Hepatocyte (in vitro differentiated cells): ENCODE measurements at regions not wholly inside any gene's neighbourhood (a gene's known extent, or its start where the extent isn't known, plus 50 kb on each side); places are given as distances from the start of the nearest gene placed in this dataset.

Experiments used
- EZH2 ChIP-seq: fragments of 200-600 bp; sonication (generic); IDR thresholded peaks from 2 replicates; pipeline ENCODE4 v1.6.1; 2016; ENCODE audit warnings: antibody characterized with exemption, mild to moderate bottlenecking, borderline replicate concordance
- TF ChIP-seq, protein P1 (sequence below): fragments of 200-600 bp; sonication (generic); IDR thresholded peaks from 2 replicates; pipeline ENCODE4 v1.5.1; 2016; ENCODE audit warnings: antibody characterized with exemption, mild to moderate bottlenecking; ENCODE audit not compliant: poor library complexity

DNA sequence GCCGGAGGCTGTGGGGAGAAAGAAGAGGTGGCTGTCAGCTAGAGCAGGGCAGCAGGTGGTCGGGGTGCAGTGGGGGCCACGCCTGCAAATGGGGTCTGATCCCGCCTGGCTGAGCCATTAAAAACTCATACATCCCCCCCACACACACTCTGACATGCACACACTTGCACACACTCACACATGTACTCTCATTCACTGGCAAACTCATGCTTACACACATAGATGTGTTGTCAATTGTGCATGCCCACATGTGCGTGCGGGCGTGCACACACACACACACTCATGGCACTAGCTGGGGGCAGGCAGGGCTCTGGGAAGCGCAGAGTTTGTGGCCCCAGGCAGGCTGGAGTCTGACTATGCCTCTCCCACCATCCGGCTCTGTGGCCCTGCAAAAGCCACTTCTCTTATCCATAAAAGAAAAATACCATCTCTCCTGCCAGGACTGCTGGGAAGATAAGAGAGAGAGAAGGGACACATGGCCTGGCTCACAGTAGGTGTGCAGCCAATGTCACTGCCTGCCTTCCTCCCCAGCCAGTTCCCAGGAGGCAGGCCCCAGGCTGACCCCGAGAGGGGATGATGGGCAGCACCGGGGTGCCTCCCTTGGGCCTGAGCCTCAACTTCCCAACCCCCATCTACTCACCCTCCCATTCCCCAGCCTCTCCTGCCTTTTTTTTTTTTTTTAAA, 163.5 kb upstream of the LINGO1 start:
- TF ChIP-seq EZH2: no peak
- TF ChIP-seq, protein P1, sequence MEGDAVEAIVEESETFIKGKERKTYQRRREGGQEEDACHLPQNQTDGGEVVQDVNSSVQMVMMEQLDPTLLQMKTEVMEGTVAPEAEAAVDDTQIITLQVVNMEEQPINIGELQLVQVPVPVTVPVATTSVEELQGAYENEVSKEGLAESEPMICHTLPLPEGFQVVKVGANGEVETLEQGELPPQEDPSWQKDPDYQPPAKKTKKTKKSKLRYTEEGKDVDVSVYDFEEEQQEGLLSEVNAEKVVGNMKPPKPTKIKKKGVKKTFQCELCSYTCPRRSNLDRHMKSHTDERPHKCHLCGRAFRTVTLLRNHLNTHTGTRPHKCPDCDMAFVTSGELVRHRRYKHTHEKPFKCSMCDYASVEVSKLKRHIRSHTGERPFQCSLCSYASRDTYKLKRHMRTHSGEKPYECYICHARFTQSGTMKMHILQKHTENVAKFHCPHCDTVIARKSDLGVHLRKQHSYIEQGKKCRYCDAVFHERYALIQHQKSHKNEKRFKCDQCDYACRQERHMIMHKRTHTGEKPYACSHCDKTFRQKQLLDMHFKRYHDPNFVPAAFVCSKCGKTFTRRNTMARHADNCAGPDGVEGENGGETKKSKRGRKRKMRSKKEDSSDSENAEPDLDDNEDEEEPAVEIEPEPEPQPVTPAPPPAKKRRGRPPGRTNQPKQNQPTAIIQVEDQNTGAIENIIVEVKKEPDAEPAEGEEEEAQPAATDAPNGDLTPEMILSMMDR: no peak
